H1 (cell line): ENCODE measurements at regions not wholly inside any gene's neighbourhood (a gene's known extent, or its start where the extent isn't known, plus 50 kb on each side); places are given as distances from the start of the nearest gene placed in this dataset.

Source experiments
- CTCF ChIA-PET: fragments of 300-600 bp; sonication (Branson Sonifier 250); formaldehyde crosslinking; loops from one replicate; lab custom pipeline; 2021; ENCODE audit not compliant: partially characterized antibody; lab: Charles Lee
- POLR2A ChIA-PET: fragments of 300-600 bp; sonication (Branson Sonifier 250); formaldehyde crosslinking; loops from one replicate; lab custom pipeline; 2021; ENCODE audit warnings: inconsistent platforms; ENCODE audit not compliant: partially characterized antibody; lab: Charles Lee
- DNase-seq, 2 experiments: peaks; one replicate each; pipeline versions ENCODE4 v3.0.0 to v3.0.0-alpha.2; 2010 to 2022; ENCODE audit warnings: low spot score in 2 of 2, low read depth in 1 of 2, mixed read lengths in 1 of 2
- FAIRE-seq: peaks from 2 replicates; lab custom pipeline; 2011; peaks lifted over from hg19 to GRCh38; lab: Jason Lieb, UNC
- H2AFZ ChIP-seq: 2 replicates; pipeline ENCODE4 v1.8.1; 2012; ENCODE audit warnings: low read length, inconsistent platforms
- H2AK5ac ChIP-seq: 2 replicates; pipeline ENCODE4 v1.6.1; 2013; ENCODE audit warnings: low read depth, low read length
- H2BK120ac ChIP-seq: replicated peaks from 2 replicates; pipeline ENCODE3; 2013; ENCODE audit warnings: low read depth, low read length, inconsistent platforms
- H2BK12ac ChIP-seq: 2 replicates; pipeline ENCODE4 v1.6.1; 2013; ENCODE audit warnings: low read depth, low read length
- H2BK15ac ChIP-seq: 2 replicates; pipeline ENCODE4 v1.6.1; 2013; ENCODE audit warnings: low read length
- H2BK20ac ChIP-seq: 2 replicates; pipeline ENCODE4 v1.6.1; 2013; ENCODE audit warnings: low read length
- H2BK5ac ChIP-seq: 2 replicates; pipeline ENCODE4 v1.6.1; 2013; ENCODE audit warnings: low read depth, low read length
- H3K14ac ChIP-seq: 2 replicates; pipeline ENCODE4 v1.6.1; 2013; ENCODE audit warnings: inconsistent platforms; ENCODE audit not compliant: insufficient read length
- H3K18ac ChIP-seq: 2 replicates; pipeline ENCODE4 v1.6.1; 2013; ENCODE audit warnings: low read length; ENCODE audit errors: extremely low read depth
- H3K23ac ChIP-seq: 2 replicates; pipeline ENCODE4 v1.6.1; 2013; ENCODE audit warnings: inconsistent platforms; ENCODE audit not compliant: insufficient read length
- H3K23me2 ChIP-seq: 2 replicates; pipeline ENCODE4 v1.6.1; 2013; ENCODE audit warnings: low read depth, low read length
- H3K27ac ChIP-seq: 2 replicates; pipeline ENCODE4 v1.6.1; 2011; ENCODE audit warnings: low read depth, low read length, inconsistent platforms
- H3K27me3 ChIP-seq, 4 experiments: replicated peaks in 1 of 4; 1 replicate in 1 of 4; 2 replicates in 3 of 4; pipeline versions ENCODE4 v1.6.1 to v1.8.1; 2011 to 2013; ENCODE audit warnings: low read length in 3 of 4, mild to moderate bottlenecking in 3 of 4, inconsistent platforms in 2 of 4, mixed read lengths in 2 of 4, moderate library complexity in 1 of 4; ENCODE audit not compliant: control insufficient read depth in 3 of 4, insufficient read depth in 3 of 4; ENCODE audit errors: extremely low read depth in 1 of 4
- H3K36me3 ChIP-seq, 4 experiments: 2 replicates each; pipeline versions ENCODE4 v1.6.1 to v1.8.1; 2011 to 2013; ENCODE audit warnings: mild to moderate bottlenecking in 4 of 4, low read length in 3 of 4, moderate library complexity in 2 of 4, control low read depth in 1 of 4, inconsistent platforms in 1 of 4; ENCODE audit not compliant: insufficient read depth in 4 of 4, control insufficient read depth in 2 of 4
- H3K4ac ChIP-seq: replicated peaks from 2 replicates; pipeline ENCODE3; 2013; ENCODE audit warnings: low read length, low read depth, mixed read lengths, inconsistent platforms; ENCODE audit not compliant: insufficient read length
- H3K4me1 ChIP-seq, 4 experiments: replicated peaks in 1 of 4; 1 replicate in 1 of 4; 2 replicates in 3 of 4; pipeline versions ENCODE4 v1.6.1 to v1.8.1; 2011 to 2013; ENCODE audit warnings: low read length in 3 of 4, inconsistent platforms in 2 of 4, mixed read lengths in 1 of 4; ENCODE audit not compliant: insufficient read depth in 4 of 4, control insufficient read depth in 3 of 4
- H3K4me2 ChIP-seq, 2 experiments: 2 replicates each; pipeline versions ENCODE4 v1.6.1 to v1.8.1; 2011 to 2013; ENCODE audit warnings: low read depth in 2 of 2, low read length in 2 of 2, control low read depth in 1 of 2, inconsistent platforms in 1 of 2, mild to moderate bottlenecking in 1 of 2; ENCODE audit not compliant: insufficient read depth in 1 of 2
- H3K4me3 ChIP-seq, 4 experiments: fragments of 200-600, 300-600 bp in 1 of 4; sonication (generic), shearing (Covaris generic), sonication (Bioruptor Twin) in 1 of 4; 2 replicates each; pipeline versions ENCODE4 v1.5.1 to v1.8.1; 2011 to 2016; ENCODE audit warnings: low read length in 4 of 4, low read depth in 3 of 4, control low read depth in 2 of 4, inconsistent platforms in 2 of 4, mild to moderate bottlenecking in 2 of 4, mixed read lengths in 1 of 4, moderate library complexity in 1 of 4; ENCODE audit not compliant: insufficient read depth in 2 of 4; ENCODE audit errors: extremely low read depth in 1 of 4
- H3K56ac ChIP-seq: replicated peaks from 2 replicates; pipeline ENCODE3; 2013; ENCODE audit warnings: low read depth, mild to moderate bottlenecking, mixed read lengths, low read length, inconsistent platforms; ENCODE audit not compliant: insufficient read length
- H3K79me1 ChIP-seq: 2 replicates; pipeline ENCODE4 v1.6.1; 2013; ENCODE audit warnings: low read depth, low read length, control low read depth
- H3K79me2 ChIP-seq, 2 experiments: 2 replicates each; pipeline versions ENCODE4 v1.6.1 to v1.8.1; 2012 to 2013; ENCODE audit warnings: low read length in 2 of 2, mild to moderate bottlenecking in 2 of 2, inconsistent platforms in 1 of 2; ENCODE audit not compliant: insufficient read depth in 2 of 2, control insufficient read depth in 1 of 2
- H3K9ac ChIP-seq, 4 experiments: replicated peaks in 1 of 4; 1 replicate in 1 of 4; 2 replicates in 3 of 4; pipeline versions ENCODE4 v1.6.1 to v1.8.1; 2011 to 2013; ENCODE audit warnings: low read depth in 3 of 4, low read length in 3 of 4, control low read depth in 2 of 4, mild to moderate bottlenecking in 2 of 4, moderate library complexity in 2 of 4, inconsistent platforms in 1 of 4; ENCODE audit errors: extremely low read depth in 1 of 4
- H3K9me3 ChIP-seq, 2 experiments: 2 replicates each; pipeline versions ENCODE4 v1.6.1 to v1.8.1; 2012 to 2013; ENCODE audit warnings: mild to moderate bottlenecking in 2 of 2, moderate library complexity in 2 of 2, control low read depth in 1 of 2, inconsistent platforms in 1 of 2, low read depth in 1 of 2, low read length in 1 of 2, mixed read lengths in 1 of 2; ENCODE audit not compliant: insufficient read depth in 2 of 2
- H4K20me1 ChIP-seq, 2 experiments: replicated peaks in 1 of 2; 2 replicates each; pipeline versions ENCODE3 to v1.8.1; 2011 to 2013; ENCODE audit warnings: inconsistent platforms in 2 of 2, low read length in 2 of 2, mild to moderate bottlenecking in 1 of 2; ENCODE audit not compliant: insufficient read depth in 2 of 2, control insufficient read depth in 1 of 2
- H4K5ac ChIP-seq: 2 replicates; pipeline ENCODE4 v1.6.1; 2013; ENCODE audit warnings: low read length, low read depth, mixed read lengths, inconsistent platforms; ENCODE audit not compliant: insufficient read length
- H4K8ac ChIP-seq: 2 replicates; pipeline ENCODE4 v1.8.0; 2013; ENCODE audit warnings: mild to moderate bottlenecking, moderate library complexity, low read length, inconsistent platforms; ENCODE audit not compliant: insufficient read depth; ENCODE audit errors: extremely low read depth
- H4K91ac ChIP-seq: replicated peaks from 2 replicates; pipeline ENCODE3; 2013; ENCODE audit warnings: low read length, mixed read lengths, inconsistent platforms; ENCODE audit not compliant: insufficient read length
- BRCA1 ChIP-seq: IDR thresholded peaks from 2 replicates; pipeline ENCODE4 v1.6.1; 2012; ENCODE audit warnings: low read depth, low read length, improper control_type of control experiment
- CBX5 ChIP-seq: fragments of 300-800, 300-1000 bp; sonication (generic); IDR thresholded peaks from 2 replicates; pipeline ENCODE4 v1.7.1; 2016; ENCODE audit warnings: antibody characterized with exemption, low read length, low read depth
- EGR1 ChIP-seq: IDR thresholded peaks from 2 replicates; pipeline ENCODE4 v1.6.1; 2011; ENCODE audit warnings: low read depth, low read length, borderline replicate concordance
- FOSL1 ChIP-seq: IDR thresholded peaks from 2 replicates; pipeline ENCODE4 v1.6.1; 2011; ENCODE audit warnings: mild to moderate bottlenecking, low read depth, low read length, moderate library complexity; ENCODE audit not compliant: insufficient read depth
- JUN ChIP-seq: IDR thresholded peaks from 2 replicates; pipeline ENCODE4 v1.6.1; 2011; ENCODE audit warnings: low read depth, mild to moderate bottlenecking, improper control_type of control experiment, low read length
- MAFK ChIP-seq: IDR thresholded peaks from 2 replicates; pipeline ENCODE4 v1.6.1; 2012; ENCODE audit warnings: low read depth, mild to moderate bottlenecking, improper control_type of control experiment, low read length
- RAD21 ChIP-seq, 2 experiments: IDR thresholded peaks in 1 of 2; conservative IDR thresholded peaks in 1 of 2; 2 replicates each; pipeline ENCODE4 v1.6.1; 2011; ENCODE audit warnings: low read depth in 2 of 2, low read length in 2 of 2, improper control_type of control experiment in 1 of 2, inconsistent platforms in 1 of 2, mild to moderate bottlenecking in 1 of 2, moderate library complexity in 1 of 2
- RFX5 ChIP-seq: IDR thresholded peaks from 2 replicates; pipeline ENCODE4 v1.6.1; 2011; ENCODE audit warnings: low read depth, low read length, improper control_type of control experiment, borderline replicate concordance
- SAP30 ChIP-seq: fragments of 300-600 bp; sonication (generic); IDR thresholded peaks from 2 replicates; pipeline ENCODE4 v1.7.1; 2012; ENCODE audit warnings: low read length, moderate library complexity, mild to moderate bottlenecking, inconsistent platforms; ENCODE audit not compliant: insufficient read depth, insufficient replicate concordance
- SP1 ChIP-seq: IDR thresholded peaks from 2 replicates; pipeline ENCODE4 v1.6.1; 2011; ENCODE audit warnings: low read depth, low read length
- TAF1 ChIP-seq: IDR thresholded peaks from 2 replicates; pipeline ENCODE4 v1.6.1; 2011; ENCODE audit warnings: mild to moderate bottlenecking, low read depth, low read length
- TCF12 ChIP-seq: IDR thresholded peaks from 2 replicates; pipeline ENCODE4 v1.6.1; 2011; ENCODE audit warnings: low read depth, mild to moderate bottlenecking, low read length
- WGBS, 2 experiments: shearing (Covaris generic) in 1 of 2; methylation state at CpG; one replicate each; pipeline versions ENCODE4 v1.1.6 to v1.1.7; 2013 to 2015; ENCODE audit warnings: low lambda C conversion rate in 2 of 2, mixed read lengths in 2 of 2, inconsistent platforms in 1 of 2, low coverage in 1 of 2, missing lambda C conversion rate in 1 of 2; ENCODE audit not compliant: insufficient replicate concordance in 2 of 2, insufficient coverage in 1 of 2, insufficient read length in 1 of 2; ENCODE audit errors: extremely low coverage in 1 of 2, missing lambda C conversion rate in 1 of 2; 5-methylcytosine and 5-hydroxymethylcytosine counted together
- TF ChIP-seq, protein P1 (sequence below): IDR thresholded peaks from 2 replicates; pipeline ENCODE4 v1.6.1; 2011; ENCODE audit warnings: low read depth, mild to moderate bottlenecking, low read length; ENCODE audit not compliant: insufficient read depth

DNA sequence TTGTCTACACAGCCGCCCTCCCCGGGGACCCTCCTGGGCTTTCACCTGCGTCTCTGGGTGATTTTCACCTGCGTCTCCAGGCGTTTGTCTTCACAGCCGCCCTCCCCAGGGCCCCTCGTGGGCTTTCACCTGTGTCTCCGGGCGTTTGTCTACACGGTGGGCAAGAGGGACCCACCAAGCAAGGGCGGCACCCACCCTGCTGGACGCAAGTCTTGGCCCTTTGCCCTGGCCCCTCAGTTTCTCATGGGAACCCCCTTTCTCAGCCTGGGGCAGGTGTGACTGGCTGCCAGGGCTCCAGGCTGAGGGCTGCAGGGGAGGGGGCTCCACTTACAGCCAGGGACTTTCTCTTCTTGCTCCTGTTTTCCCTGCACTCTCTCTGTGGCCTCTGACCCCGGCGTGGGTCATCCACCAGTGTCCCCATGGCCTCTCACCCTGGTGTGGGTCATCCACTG lies 68.6 kb upstream of the GALNT9 start:
- H3K56ac ChIP-seq: no peak overlapping the region
- H4K20me1 ChIP-seq: no peaks in the 10 kb centered on the region
- H3K79me2 ChIP-seq: no peaks in the 10 kb centered on the region
- H3K27ac ChIP-seq: no peak overlapping the region; the same call in 1 of the 2 replicates
- H4K5ac ChIP-seq: peak overlapping the region; percentile 10
- H2BK15ac ChIP-seq: no peak overlapping the region
- 74% methylated on average over 10 of the region's 14 CpGs; no CpG with 5 or more reads in 1 of the 2 experiments for WGBS, 2 experiments
- H3K23me2 ChIP-seq: peaks cover 12% of the 10 kb centered on the region; the same call in 1 of the 2 replicates
- H2AFZ ChIP-seq: no peak overlapping the region
- no peaks in the 10 kb centered on the region for H3K36me3 ChIP-seq
- peak overlapping the region; percentile 32 for H3K4ac ChIP-seq
- no peaks in the 10 kb centered on the region for H3K9me3 ChIP-seq
- no peak overlapping the region for H3K9ac ChIP-seq
- H3K4me2 ChIP-seq: no peak overlapping the region
- peaks cover 0 to 28% (median 18%) of the 10 kb centered on the region in 4 experiments; a peak in 6 of 7 replicates for H3K4me1 ChIP-seq
- peak in 1 of 2 experiments; percentile 49 for DNase-seq
- peak overlapping the region; percentile 54 for H2BK120ac ChIP-seq
- H3K4me3 ChIP-seq: no peak overlapping the region
- no peak overlapping the region for H2AK5ac ChIP-seq
- no peak overlapping the region for H4K8ac ChIP-seq
- H2BK5ac ChIP-seq: peak overlapping the region; percentile 35; the same call in 1 of the 2 replicates
- no peak overlapping the region for H3K14ac ChIP-seq
- peaks cover 0 to 32% (median 17%) of the 10 kb centered on the region in 4 experiments; a peak in 5 of 7 replicates for H3K27me3 ChIP-seq
- H4K91ac ChIP-seq: peak overlapping the region; percentile 61
- ChIA-PET CTCF (interaction anchor here (1.0 kb wide), 1 partner anchor 16 kb away, joined by 3 read pairs; no protein-coding TSS in a partner anchor), POLR2A (no interaction called here)
- FAIRE-seq: no peak
- 0 out of 2 replicates have a peak, but pooled peaks cover 2% of the 10 kb centered on the region for H3K79me1 ChIP-seq
- 0 out of 2 replicates have a peak overlapping the region, but pooled peaks have one; percentile 39 for H2BK12ac ChIP-seq
- H3K23ac ChIP-seq: no peak overlapping the region
- peak overlapping the region; percentile 32; the same call in 1 of the 2 replicates for H2BK20ac ChIP-seq
- no peak overlapping the region; the same call in 1 of the 2 replicates for H3K18ac ChIP-seq
- no peak for TF ChIP-seq EGR1
- TF ChIP-seq BRCA1: no peak
- no peak for TF ChIP-seq MAFK
- TF ChIP-seq SAP30: no peak
- no peak for TF ChIP-seq RFX5
- TF ChIP-seq CBX5: no peak
- TF ChIP-seq TAF1: no peak
- TF ChIP-seq, protein P1, sequence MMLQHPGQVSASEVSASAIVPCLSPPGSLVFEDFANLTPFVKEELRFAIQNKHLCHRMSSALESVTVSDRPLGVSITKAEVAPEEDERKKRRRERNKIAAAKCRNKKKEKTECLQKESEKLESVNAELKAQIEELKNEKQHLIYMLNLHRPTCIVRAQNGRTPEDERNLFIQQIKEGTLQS: no peak
- no peak for TF ChIP-seq FOSL1
- TF ChIP-seq RAD21 (IDR thresholded peaks at IDR 0.05 in 1 of 2, conservative IDR thresholded peaks at IDR 0.05 in 1 of 2; ENCODE audit: low read depth in 2 of 2, low read length in 2 of 2): no peak
- no peak for TF ChIP-seq TCF12
- no peak for TF ChIP-seq JUN
- no peak for TF ChIP-seq SP1
